Esophagus muscularis mucosa (tissue), 4 donors: ENCODE measurements at regions not wholly inside any gene's neighbourhood (a gene's known extent, or its start where the extent isn't known, plus 50 kb on each side); places are given as distances from the start of the nearest gene placed in this dataset.

Experiments used
- EP300 ChIP-seq: sonication (generic); formaldehyde crosslinking; IDR thresholded peaks from one replicate; pipeline ENCODE4 v1.6.1; 2017; ENCODE audit warnings: antibody characterized with exemption
- POLR2A ChIP-seq: fragments of 450-650 bp; IDR thresholded peaks from one replicate; pipeline ENCODE4 v1.6.1; 2017; ENCODE audit warnings: antibody characterized with exemption, moderate library complexity, mild to moderate bottlenecking, low read depth
- POLR2AphosphoS5 ChIP-seq, 2 donors: sonication (generic); formaldehyde crosslinking; IDR thresholded peaks; one replicate each; pipeline ENCODE4 v1.6.1; 2017; ENCODE audit warnings: antibody characterized with exemption in 2 of 2
- TF ChIP-seq, protein P1 (sequence below), 3 experiments: fragments of 200-600 bp in 2 of 3; fragments of 450-650 bp in 1 of 3; sonication (generic) in 2 of 3; IDR thresholded peaks; one replicate each; pipeline ENCODE4 v1.5.1; 2017 to 2019; ENCODE audit warnings: antibody characterized with exemption in 3 of 3, mild to moderate bottlenecking in 2 of 3, moderate library complexity in 1 of 3

DNA sequence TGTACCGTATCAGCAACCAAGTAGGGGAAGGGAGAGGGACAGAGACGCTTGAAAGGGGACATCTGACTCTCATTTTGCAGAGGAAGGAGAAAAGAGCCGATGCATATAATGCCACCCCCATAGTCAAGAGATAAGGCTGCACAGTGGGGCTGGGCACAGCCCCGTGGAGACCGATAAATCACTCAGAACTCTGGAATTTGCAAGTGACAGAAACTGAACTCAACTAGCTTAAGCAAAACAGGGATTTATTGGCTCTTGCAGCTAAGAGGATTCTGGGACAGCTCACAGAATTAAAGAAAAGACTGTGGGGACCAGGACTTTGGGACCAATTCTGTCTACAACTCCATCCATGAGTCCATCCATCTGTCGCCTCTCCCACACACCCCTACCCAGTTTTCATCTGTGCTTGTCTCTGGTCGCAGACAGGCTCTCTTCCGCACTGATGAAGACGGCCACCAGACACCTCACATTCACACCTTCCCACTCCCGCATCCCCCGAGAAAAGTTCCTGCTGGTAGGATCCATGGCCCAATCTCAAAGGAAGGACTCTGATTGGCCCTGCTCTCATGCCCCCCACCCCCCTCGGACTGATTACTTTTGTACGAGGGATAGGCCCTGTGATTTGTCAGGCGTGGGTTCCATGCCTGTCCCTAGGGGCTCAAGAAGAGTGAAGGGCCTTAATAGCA lies 105.9 kb upstream of the RPL38 start:
- TF ChIP-seq, protein P1, sequence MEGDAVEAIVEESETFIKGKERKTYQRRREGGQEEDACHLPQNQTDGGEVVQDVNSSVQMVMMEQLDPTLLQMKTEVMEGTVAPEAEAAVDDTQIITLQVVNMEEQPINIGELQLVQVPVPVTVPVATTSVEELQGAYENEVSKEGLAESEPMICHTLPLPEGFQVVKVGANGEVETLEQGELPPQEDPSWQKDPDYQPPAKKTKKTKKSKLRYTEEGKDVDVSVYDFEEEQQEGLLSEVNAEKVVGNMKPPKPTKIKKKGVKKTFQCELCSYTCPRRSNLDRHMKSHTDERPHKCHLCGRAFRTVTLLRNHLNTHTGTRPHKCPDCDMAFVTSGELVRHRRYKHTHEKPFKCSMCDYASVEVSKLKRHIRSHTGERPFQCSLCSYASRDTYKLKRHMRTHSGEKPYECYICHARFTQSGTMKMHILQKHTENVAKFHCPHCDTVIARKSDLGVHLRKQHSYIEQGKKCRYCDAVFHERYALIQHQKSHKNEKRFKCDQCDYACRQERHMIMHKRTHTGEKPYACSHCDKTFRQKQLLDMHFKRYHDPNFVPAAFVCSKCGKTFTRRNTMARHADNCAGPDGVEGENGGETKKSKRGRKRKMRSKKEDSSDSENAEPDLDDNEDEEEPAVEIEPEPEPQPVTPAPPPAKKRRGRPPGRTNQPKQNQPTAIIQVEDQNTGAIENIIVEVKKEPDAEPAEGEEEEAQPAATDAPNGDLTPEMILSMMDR (IDR thresholded peaks at IDR 0.05) = no peak
- no peak for TF ChIP-seq POLR2A
- TF ChIP-seq EP300 = no peak
- TF ChIP-seq POLR2AphosphoS5 (IDR thresholded peaks at IDR 0.05) = no peak
